ENCODE measurements at regions not wholly inside any gene's neighbourhood (a gene's known extent, or its start where the extent isn't known, plus 50 kb on each side); places are given as distances from the start of the nearest gene placed in this dataset.

- DNase-seq (ENCODE audit: extremely low read depth, insufficient read length) = no peak
- no peaks in the 10 kb centered on the region for H3K36me3 ChIP-seq (ENCODE audit: control insufficient read depth, insufficient read depth, low read length)
- TF ChIP-seq CTCF (IDR thresholded peaks at IDR 0.05; ENCODE audit: insufficient read depth, low read length, poor library complexity, severe bottlenecking) = no peak
- no peak overlapping the region for H3K4me3 ChIP-seq (replicated peaks; ENCODE audit: low read depth, low read length)
- no peaks in the 10 kb centered on the region for H3K27me3 ChIP-seq (replicated peaks; ENCODE audit: control insufficient read depth, insufficient read depth, low read length)
Observed at GRCh38 chr5:129163810-129164378, 69.3 kb downstream of the ISOC1 start.

DNA sequence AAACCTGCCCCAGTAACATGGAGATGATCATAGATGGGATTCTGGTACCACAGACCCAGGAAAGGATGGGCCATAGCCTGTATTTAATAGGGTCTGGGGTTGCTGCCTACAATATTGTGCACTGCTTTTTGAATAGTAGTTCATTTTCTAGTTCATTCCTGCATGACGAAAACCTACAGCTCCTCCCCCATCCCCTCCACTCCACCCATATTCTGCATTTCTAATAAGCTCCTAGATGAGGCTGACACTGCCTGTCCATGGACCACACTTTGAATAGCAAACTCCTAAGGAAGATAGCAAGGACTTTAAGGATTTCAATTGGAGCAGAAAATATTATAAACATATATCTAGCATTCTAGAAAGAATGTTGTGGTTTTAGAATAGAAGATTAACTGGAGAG is 75.5 kb downstream of the ISOC1 start:
- Histone ChIP-seq H3K4me3 (replicated peaks; ENCODE audit: low read depth, low read length) (no peak overlapping the region), H3K36me3 (ENCODE audit: control insufficient read depth, insufficient read depth, low read length) (no peaks in the 10 kb centered on the region), H3K27me3 (replicated peaks; ENCODE audit: control insufficient read depth, insufficient read depth, low read length) (no peaks in the 10 kb centered on the region)
- no peak for TF ChIP-seq CTCF (IDR thresholded peaks at IDR 0.05; ENCODE audit: insufficient read depth, low read length, poor library complexity, severe bottlenecking)
- DNase-seq (ENCODE audit: extremely low read depth, insufficient read length) = no peak

DNA sequence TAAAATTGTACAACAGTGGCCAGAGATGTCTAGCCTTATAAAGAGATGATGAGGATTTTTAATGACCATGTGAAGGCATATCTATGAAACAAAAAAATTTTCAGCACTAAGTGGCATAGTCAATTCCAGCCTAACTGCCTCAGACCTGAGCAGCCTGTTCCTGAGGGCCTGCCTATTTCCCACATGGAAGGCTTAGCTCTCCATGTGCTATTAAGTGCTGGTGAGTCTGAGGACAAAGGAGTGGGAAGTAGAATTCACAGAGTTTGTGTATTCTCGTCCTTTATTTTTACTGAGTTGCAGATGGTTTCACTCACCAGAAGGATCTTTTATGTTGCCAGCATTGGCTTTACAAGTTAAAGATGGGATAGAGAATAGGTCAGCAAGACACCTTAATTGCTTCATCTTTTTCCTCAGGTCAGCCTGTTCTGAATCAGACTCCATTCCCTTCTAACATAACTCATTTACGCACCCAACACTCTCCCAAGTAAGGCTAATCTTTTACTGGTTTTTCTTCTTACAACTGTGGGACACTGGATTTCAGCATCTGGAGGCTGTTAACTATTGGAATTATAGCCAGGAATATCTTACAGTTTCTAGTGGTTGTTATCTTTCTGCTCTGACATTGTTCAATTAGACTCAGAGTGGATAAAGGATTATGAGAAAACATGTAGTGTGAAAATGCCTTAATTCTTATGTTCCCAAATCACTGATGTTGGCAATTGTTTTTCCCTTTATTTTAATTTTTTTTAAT is 76.8 kb downstream of the ISOC1 start:
- no peaks in the 10 kb centered on the region for H3K27me3 ChIP-seq (replicated peaks; ENCODE audit: control insufficient read depth, insufficient read depth, low read length)
- no peak overlapping the region for H3K4me3 ChIP-seq (replicated peaks; ENCODE audit: low read depth, low read length)
- no peak for DNase-seq (ENCODE audit: extremely low read depth, insufficient read length)
- no peaks in the 10 kb centered on the region for H3K36me3 ChIP-seq (ENCODE audit: control insufficient read depth, insufficient read depth, low read length)
- no peak for TF ChIP-seq CTCF (IDR thresholded peaks at IDR 0.05; ENCODE audit: insufficient read depth, low read length, poor library complexity, severe bottlenecking)

DNA sequence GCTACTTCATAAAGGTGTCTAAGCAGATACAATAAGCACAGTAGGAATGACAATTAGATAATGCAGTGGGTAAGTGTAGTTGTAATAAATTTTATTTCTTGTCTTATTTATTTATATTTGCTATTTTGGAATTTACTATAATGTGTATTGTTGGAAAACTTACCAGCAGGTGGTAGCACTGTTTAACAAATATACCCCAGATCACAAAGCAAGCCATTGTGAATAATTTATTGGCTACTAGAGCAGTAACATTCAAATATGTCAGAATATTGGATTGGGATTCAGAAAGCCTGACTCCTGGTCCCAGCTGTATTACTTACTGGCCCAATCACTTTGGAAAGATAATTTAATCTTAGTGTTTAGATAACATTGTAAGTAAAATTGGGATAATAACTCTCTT is 78.0 kb downstream of the ISOC1 start:
- H3K36me3 ChIP-seq (ENCODE audit: control insufficient read depth, insufficient read depth, low read length) = no peaks in the 10 kb centered on the region
- no peak for TF ChIP-seq CTCF (IDR thresholded peaks at IDR 0.05; ENCODE audit: insufficient read depth, low read length, poor library complexity, severe bottlenecking)
- no peaks in the 10 kb centered on the region for H3K27me3 ChIP-seq (replicated peaks; ENCODE audit: control insufficient read depth, insufficient read depth, low read length)
- DNase-seq (ENCODE audit: extremely low read depth, insufficient read length) = no peak
- H3K4me3 ChIP-seq (replicated peaks; ENCODE audit: low read depth, low read length) = no peak overlapping the region

DNA sequence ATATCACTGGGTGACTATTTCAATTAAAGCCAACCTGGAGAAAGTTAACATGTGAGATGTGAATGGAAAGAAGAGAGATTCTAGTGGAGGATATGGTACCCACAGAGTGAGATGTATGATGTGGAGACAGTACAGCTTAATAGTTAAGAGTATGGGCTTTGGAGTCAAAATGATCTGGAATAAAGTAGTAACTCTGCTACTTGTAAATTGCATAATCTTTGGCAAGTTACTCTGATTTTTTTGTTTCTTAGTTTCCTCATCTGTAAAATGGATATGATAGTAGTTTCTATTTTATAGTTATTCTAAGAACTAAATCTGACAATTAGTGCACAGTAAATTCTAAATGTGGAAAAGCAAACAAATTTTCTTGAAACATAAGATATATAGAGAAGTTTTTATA is 79.2 kb downstream of the ISOC1 start:
- Histone ChIP-seq H3K27me3 (replicated peaks; ENCODE audit: control insufficient read depth, insufficient read depth, low read length) (no peaks in the 10 kb centered on the region), H3K4me3 (replicated peaks; ENCODE audit: low read depth, low read length) (no peak overlapping the region)
- TF ChIP-seq CTCF (IDR thresholded peaks at IDR 0.05; ENCODE audit: insufficient read depth, low read length, poor library complexity, severe bottlenecking) = no peak

More for the DNA sequence above, 79.2 kb downstream of the ISOC1 start:
- H3K36me3 ChIP-seq (ENCODE audit: control insufficient read depth, insufficient read depth, low read length) = no peaks in the 10 kb centered on the region
- DNase-seq (ENCODE audit: extremely low read depth, insufficient read length) = no peak

All from GM06990 (cell line).